HepG2 (cell line): ENCODE measurements at regions not wholly inside any gene's neighbourhood (a gene's known extent, or its start where the extent isn't known, plus 50 kb on each side); places are given as distances from the start of the nearest gene placed in this dataset.
A peak's percentile ranks its signal among the peaks of the same experiment; 100 is the strongest.

Source experiments
- ATAC-seq: fragments of 200-7000 bp; cut with Tn5 transposase; 3 replicates; pipeline ENCODE4 v1.9.1; 2020; ENCODE audit warnings: mild to moderate bottlenecking, moderate library complexity
- BruUV-seq: library from RNA; stranded (reverse); fragments of 400-500 nt; replicated peaks from 2 replicates; lab custom pipeline; 2021; lab: Mats Ljungman, UMichigan
- CTCF ChIA-PET: fragments of 300-600 bp; formaldehyde crosslinking; extraction: SDS; loops from one replicate; lab custom pipeline; 2021; ENCODE audit warnings: low total read pairs, inconsistent platforms, low intra/inter-chr PET ratio; lab: Yijun Ruan, JAX
- POLR2A ChIA-PET: fragments of 350-600 bp; sonication (Branson Sonifier 250); formaldehyde crosslinking; loops from one replicate; lab custom pipeline; 2020; ENCODE audit warnings: antibody characterized with exemption, inconsistent platforms; lab: Yijun Ruan, JAX
- DNase-seq: peaks from one replicate; pipeline ENCODE4 v3.0.0-alpha.2; 2015; ENCODE audit warnings: low spot score
- FAIRE-seq: peaks from 3 replicates; lab custom pipeline; 2011; peaks lifted over from hg19 to GRCh38; lab: Jason Lieb, UNC
- H2AFZ ChIP-seq: one replicate; pipeline ENCODE4 v1.6.1; 2011; ENCODE audit warnings: low read length, inconsistent platforms
- H3K27ac ChIP-seq: fragments of 300-600 bp; 3 replicates; pipeline ENCODE4 v1.8.0; 2011; ENCODE audit warnings: mixed run types, mild to moderate bottlenecking, mixed read lengths, low read length, inconsistent platforms; ENCODE audit not compliant: insufficient read depth; ENCODE audit errors: extremely low read length
- H3K27me3 ChIP-seq, 2 experiments: fragments of 200-600 bp in 1 of 2; 2 replicates in 1 of 2; 3 replicates in 1 of 2; pipeline versions ENCODE4 v1.6.0 to v1.8.0; 2011; ENCODE audit warnings: low read length in 2 of 2, mild to moderate bottlenecking in 2 of 2, moderate library complexity in 2 of 2, inconsistent platforms in 1 of 2; ENCODE audit not compliant: insufficient read depth in 2 of 2, control insufficient read depth in 1 of 2
- H3K36me3 ChIP-seq, 2 experiments: fragments of 200-600 bp in 1 of 2; replicated peaks in 1 of 2; 2 replicates in 1 of 2; 3 replicates in 1 of 2; pipeline versions ENCODE4 v1.5.1 to v1.8.0; 2011; ENCODE audit warnings: low read length in 2 of 2, inconsistent platforms in 1 of 2; ENCODE audit not compliant: insufficient read depth in 2 of 2, control insufficient read depth in 1 of 2
- H3K4me1 ChIP-seq: 2 replicates; pipeline ENCODE4 v1.5.1; 2012; ENCODE audit warnings: low read length, inconsistent platforms; ENCODE audit not compliant: insufficient read depth
- H3K4me2 ChIP-seq: 2 replicates; pipeline ENCODE4 v1.6.0; 2011; ENCODE audit warnings: low read depth, low read length, inconsistent platforms
- H3K4me3 ChIP-seq, 3 experiments: fragments of 200-600 bp in 1 of 3; sonication (generic), shearing (Covaris generic) in 1 of 3; replicated peaks in 1 of 3; 2 replicates each; pipeline ENCODE4 v1.5.1; 2011 to 2016; ENCODE audit warnings: low read length in 3 of 3, inconsistent platforms in 2 of 3, low read depth in 2 of 3, mild to moderate bottlenecking in 2 of 3, control low read depth in 1 of 3, mixed read lengths in 1 of 3; ENCODE audit not compliant: insufficient read depth in 1 of 3
- H3K79me2 ChIP-seq: one replicate; pipeline ENCODE4 v1.6.1; 2011; ENCODE audit warnings: low read length, inconsistent platforms; ENCODE audit not compliant: insufficient read depth
- H3K9ac ChIP-seq: 2 replicates; pipeline ENCODE4 v1.6.0; 2011; ENCODE audit warnings: mild to moderate bottlenecking, low read depth, low read length, inconsistent platforms; ENCODE audit not compliant: insufficient read depth
- H3K9me3 ChIP-seq: 2 replicates; pipeline ENCODE4 v1.5.1; 2012; ENCODE audit warnings: mild to moderate bottlenecking, low read length
- H4K20me1 ChIP-seq: 2 replicates; pipeline ENCODE4 v1.6.0; 2011; ENCODE audit warnings: inconsistent platforms, mild to moderate bottlenecking, low read length, moderate library complexity; ENCODE audit not compliant: insufficient read depth
- EP300 ChIP-seq, 3 experiments: sonication (generic) in 1 of 3; formaldehyde crosslinking in 1 of 3; IDR thresholded peaks; 2 replicates each; pipeline versions ENCODE4 v1.5.1 to v1.6.1; 2011 to 2020; ENCODE audit warnings: low read depth in 2 of 3, low read length in 2 of 3, borderline replicate concordance in 1 of 3, improper control_type of control experiment in 1 of 3, mild to moderate bottlenecking in 1 of 3, missing genetic modification reagents in 1 of 3, moderate library complexity in 1 of 3
- GABPA ChIP-seq, 2 experiments: IDR thresholded peaks; 2 replicates each; pipeline ENCODE4 v1.6.1; 2011 to 2016; ENCODE audit warnings: low read depth in 2 of 2, low read length in 1 of 2, missing biosample characterization in 1 of 2, missing genetic modification characterization in 1 of 2
- GABPB1 ChIP-seq: IDR thresholded peaks from 2 replicates; pipeline ENCODE4 v1.6.1; 2016; ENCODE audit warnings: mild to moderate bottlenecking, missing genetic modification reagents, moderate library complexity, missing compliant biosample characterization
- RAD21 ChIP-seq: fragments of 450-650 bp; formaldehyde crosslinking; IDR thresholded peaks from 2 replicates; pipeline ENCODE4 v1.5.0; 2020; ENCODE audit warnings: mild to moderate bottlenecking
- TBX2 ChIP-seq: sonication (generic); formaldehyde crosslinking; IDR thresholded peaks from 2 replicates; pipeline ENCODE4 v1.5.0; 2020; ENCODE audit warnings: missing genetic modification reagents, mild to moderate bottlenecking, borderline replicate concordance
- ZNF878 ChIP-seq: sonication (generic); formaldehyde crosslinking; IDR thresholded peaks from 2 replicates; pipeline ENCODE4 v1.8.1; 2023; ENCODE audit warnings: mild to moderate bottlenecking, missing genetic modification reagents, moderate library complexity
- WGBS: methylation state at CpG from one replicate; pipeline ENCODE4 v1.1.6; 2017; ENCODE audit warnings: low lambda C conversion rate; 5-methylcytosine and 5-hydroxymethylcytosine counted together
- in situ Hi-C: cut with HindIII; loops from 2 replicates; pipeline ENCODE4 v1.10.0; 2017; ENCODE audit warnings: low pct_unique_long_range_greater_than_20kb; ENCODE audit not compliant: extremely low pct_ligation_motif_present
- intact Hi-C: fragments of 100-400 bp; cut with micrococcal nuclease; formaldehyde crosslinking; loops from one replicate; pipeline ENCODE4 v1.10.0; 2022; ENCODE audit not compliant: unreplicated experiment
- TF ChIP-seq, protein P1 (sequence below): sonication (generic); formaldehyde crosslinking; IDR thresholded peaks from 2 replicates; pipeline ENCODE4 v1.5.0; 2020; ENCODE audit warnings: mild to moderate bottlenecking, missing genetic modification reagents, moderate library complexity
- TF ChIP-seq, protein P2 (sequence below): sonication (generic); formaldehyde crosslinking; conservative IDR thresholded peaks from 2 replicates; pipeline ENCODE4 v1.4.0; 2020; ENCODE audit warnings: missing genetic modification reagents

DNA sequence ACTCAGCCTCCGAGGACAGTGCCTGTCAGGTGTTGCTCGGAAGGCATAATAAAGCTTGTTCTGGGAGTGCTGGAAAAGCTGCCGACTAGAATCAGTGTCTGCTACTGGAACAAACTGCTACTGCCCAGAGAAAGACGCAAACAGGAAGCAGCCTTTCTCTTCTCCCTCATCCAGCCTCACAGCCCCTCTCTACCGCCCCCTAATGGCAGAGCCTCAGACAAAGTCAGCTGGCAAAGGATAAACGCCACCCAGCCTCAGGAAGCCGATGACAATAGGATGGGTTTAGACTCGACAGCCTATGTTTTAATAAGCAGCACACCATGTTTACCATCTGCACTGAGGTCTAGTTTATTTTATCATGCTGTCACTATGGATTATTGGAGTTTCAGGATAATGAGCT lies 169.5 kb upstream of the LYZL1 start (continued):
- TF ChIP-seq GABPA (IDR thresholded peaks at IDR 0.05; ENCODE audit: low read depth, low read length) (no peak), GABPA (CRISPR knock-in tag; IDR thresholded peaks at IDR 0.05; ENCODE audit: low read depth) (peak; percentile 59; the same call in 1 of the 2 replicates), RAD21 (CRISPR knock-in tag) (0 out of 2 replicates have a peak, but pooled peaks have one; percentile 42), TBX2 (CRISPR knock-in tag) (no peak), GABPB1 (CRISPR knock-in tag) (peak; percentile 62)
- TF ChIP-seq, protein P1, sequence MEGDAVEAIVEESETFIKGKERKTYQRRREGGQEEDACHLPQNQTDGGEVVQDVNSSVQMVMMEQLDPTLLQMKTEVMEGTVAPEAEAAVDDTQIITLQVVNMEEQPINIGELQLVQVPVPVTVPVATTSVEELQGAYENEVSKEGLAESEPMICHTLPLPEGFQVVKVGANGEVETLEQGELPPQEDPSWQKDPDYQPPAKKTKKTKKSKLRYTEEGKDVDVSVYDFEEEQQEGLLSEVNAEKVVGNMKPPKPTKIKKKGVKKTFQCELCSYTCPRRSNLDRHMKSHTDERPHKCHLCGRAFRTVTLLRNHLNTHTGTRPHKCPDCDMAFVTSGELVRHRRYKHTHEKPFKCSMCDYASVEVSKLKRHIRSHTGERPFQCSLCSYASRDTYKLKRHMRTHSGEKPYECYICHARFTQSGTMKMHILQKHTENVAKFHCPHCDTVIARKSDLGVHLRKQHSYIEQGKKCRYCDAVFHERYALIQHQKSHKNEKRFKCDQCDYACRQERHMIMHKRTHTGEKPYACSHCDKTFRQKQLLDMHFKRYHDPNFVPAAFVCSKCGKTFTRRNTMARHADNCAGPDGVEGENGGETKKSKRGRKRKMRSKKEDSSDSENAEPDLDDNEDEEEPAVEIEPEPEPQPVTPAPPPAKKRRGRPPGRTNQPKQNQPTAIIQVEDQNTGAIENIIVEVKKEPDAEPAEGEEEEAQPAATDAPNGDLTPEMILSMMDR (CRISPR knock-in tag) = peak; percentile 75

DNA sequence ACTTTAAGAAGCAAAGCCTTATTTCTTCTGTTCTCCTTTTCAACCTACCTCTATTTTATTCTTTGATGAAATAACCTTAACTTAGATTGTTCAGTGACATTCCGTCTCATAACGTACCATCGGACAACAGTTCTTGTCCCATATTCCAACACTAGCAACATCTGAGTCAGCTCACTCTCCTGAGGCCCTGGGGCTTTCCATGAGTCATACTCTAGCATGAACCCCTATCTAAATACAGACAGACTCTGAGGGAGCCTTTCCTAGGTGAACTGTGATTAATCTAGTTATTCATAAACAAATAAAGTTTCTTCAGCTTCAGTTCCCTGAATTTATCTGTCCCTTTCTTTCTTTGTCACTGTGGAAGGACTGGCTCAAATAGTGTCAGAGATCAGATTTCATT lies 168.7 kb upstream of the LYZL1 start:
- no peaks in the 10 kb centered on the region; a peak in 1 of 5 replicates for H3K27me3 ChIP-seq
- no TSS peak for BruUV-seq
- DNase-seq (no peak), ATAC-seq (no peak), FAIRE-seq (no peak)
- H4K20me1 ChIP-seq = no peaks in the 10 kb centered on the region
- H3K36me3 ChIP-seq = no peaks in the 10 kb centered on the region
- H3K79me2 ChIP-seq = no peaks in the 10 kb centered on the region
- H3K9me3 ChIP-seq = peaks cover 10% of the 10 kb centered on the region
- H3K4me2 ChIP-seq = no peak overlapping the region
- no peak overlapping the region for H2AFZ ChIP-seq
- H3K27ac ChIP-seq = no peak overlapping the region
- ChIA-PET POLR2A (no interaction called here), CTCF (no interaction called here)
- H3K4me1 ChIP-seq = no peaks in the 10 kb centered on the region
- in situ Hi-C loops = no loop called here
- no peak overlapping the region for H3K9ac ChIP-seq
- intact Hi-C loops = no loop called here
- TF ChIP-seq EP300 (IDR thresholded peaks at IDR 0.05; ENCODE audit: low read depth in 2 of 2, low read length in 2 of 2) (no peak), EP300 (CRISPR knock-in tag; IDR thresholded peaks at IDR 0.05; ENCODE audit: borderline replicate concordance) (no peak), ZNF878 (CRISPR knock-in tag) (no peak)
- TF ChIP-seq, protein P2, sequence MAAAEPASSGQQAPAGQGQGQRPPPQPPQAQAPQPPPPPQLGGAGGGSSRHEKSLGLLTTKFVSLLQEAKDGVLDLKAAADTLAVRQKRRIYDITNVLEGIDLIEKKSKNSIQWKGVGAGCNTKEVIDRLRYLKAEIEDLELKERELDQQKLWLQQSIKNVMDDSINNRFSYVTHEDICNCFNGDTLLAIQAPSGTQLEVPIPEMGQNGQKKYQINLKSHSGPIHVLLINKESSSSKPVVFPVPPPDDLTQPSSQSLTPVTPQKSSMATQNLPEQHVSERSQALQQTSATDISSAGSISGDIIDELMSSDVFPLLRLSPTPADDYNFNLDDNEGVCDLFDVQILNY = no peak
- 95% methylated on average over 3 of the region's 3 CpGs for WGBS
- H3K4me3 ChIP-seq = no peak overlapping the region
